Islet of Langerhans (tissue), 1 donor: ENCODE measurements at regions not wholly inside any gene's neighbourhood (a gene's known extent, or its start where the extent isn't known, plus 50 kb on each side); places are given as distances from the start of the nearest gene placed in this dataset.
"Not testable (repeated sequence)": the region's sequence is repeated elsewhere in the genome, so short reads cannot be mapped to it uniquely, and the experiment has no call there.

Source experiments
- FAIRE-seq: peaks from one replicate; lab custom pipeline; 2011; peaks lifted over from hg19 to GRCh38; lab: Jason Lieb, UNC

DNA sequence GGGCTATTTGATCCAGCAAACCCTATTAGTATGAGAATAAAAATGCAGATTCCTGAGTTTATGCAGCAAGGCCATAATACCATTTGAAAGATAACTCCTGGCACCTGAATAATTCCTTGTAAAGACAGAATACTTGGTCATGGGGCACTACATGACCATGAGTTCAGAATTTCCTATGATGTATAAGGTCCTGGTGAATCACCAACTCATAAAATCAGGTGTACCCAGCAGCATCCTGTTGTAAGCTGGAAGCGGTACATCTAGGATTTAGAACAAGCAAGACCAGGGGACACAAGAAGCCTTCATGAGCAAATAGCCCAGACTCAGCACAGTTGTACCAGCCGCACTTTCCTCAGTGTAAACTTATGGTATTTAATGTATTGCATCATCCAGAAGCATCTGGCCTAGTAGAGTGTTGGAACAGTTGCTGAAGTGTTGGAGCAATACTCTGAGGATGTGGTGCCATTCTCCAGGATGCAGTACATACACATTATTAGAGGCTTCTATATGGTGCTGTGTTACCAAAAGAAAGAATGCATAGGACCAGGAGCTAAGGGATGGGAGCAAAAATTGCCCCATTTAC is 233.4 kb downstream of the SQOR start:
- FAIRE-seq = no peak

DNA sequence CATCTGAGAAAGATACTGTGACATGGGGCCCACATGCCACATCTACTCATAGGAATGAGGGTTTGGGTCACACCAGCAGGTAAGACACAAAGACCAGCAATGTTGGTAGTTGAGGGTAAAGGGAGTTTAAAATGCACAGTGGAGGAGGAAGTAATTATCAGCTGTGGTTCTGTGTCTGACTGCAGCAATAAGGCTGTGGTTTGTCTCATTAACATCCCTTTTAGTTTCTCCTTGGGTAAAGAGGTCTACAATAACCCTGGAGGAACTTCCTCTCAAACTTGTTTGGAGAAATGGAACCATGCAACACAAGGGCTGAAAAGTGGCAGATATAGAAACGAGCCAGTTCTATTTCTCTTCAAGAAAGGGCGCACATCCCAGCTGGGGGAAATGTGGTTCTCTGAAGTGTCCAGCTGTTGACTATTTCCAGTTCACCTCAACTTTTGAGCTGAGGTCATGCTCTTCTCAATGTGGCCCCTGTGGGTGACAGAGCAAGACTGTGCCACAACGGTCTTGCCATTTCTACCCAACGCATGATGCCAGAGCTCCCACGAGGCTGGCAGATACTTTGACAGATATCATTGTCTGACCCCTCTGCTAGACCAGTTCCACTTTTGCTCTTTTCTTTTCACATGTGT is 234.3 kb downstream of the SQOR start:
- no peak for FAIRE-seq

DNA sequence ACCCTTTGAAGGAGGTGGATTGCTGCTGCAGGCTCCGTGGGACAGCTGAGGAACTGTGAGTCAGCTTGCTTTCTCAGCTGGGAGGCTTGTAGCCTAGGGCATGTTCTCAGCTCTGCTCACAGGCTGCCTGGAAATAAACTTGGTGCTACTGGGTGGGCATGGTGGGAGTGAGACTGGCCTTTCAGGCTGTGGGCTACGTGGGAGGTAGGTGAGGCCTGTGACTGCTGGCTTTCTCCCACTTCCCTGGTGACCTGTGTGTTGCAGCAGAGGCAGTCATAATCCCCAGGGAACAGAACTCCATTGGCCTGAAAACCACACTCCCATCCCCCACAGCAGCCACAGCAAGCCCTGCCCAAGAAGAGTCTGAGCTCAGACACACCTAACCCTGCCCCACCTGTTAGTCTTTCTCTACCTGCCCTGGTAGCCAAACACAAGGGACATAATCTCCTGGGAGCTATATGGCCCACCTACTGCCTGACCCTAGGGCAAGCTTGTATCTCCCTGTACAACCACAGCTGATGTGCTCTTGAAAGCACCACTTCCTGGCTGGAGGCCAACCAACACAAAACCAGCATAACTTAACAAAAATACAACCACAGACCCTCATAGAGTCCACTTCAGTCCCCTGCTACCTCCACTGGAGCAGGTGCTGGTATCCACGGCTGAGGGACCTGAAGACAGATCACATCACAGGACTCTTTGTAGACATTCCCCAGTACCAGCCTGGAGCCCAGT is 236.5 kb downstream of the SQOR start:
- no peak for FAIRE-seq

DNA sequence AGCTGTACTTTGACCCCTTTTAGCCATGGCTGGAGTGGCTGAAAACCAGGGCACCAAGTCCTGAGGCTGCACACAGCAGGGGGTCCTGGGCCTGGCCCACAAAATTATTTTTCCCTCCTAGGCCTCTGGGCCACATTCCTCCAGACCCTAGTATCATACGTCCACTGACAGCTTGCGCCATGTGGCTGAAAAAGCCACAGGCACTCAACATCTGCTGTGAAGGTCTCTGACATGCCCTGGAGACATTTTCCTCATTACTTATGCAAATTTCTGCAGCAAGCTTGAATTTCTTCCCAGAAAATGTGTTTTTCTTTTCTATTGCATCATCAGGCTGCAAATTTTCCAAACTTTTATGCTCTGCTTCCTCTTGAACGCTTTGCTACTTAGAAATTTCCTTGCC is 239.0 kb downstream of the SQOR start:
- no peak for FAIRE-seq

DNA sequence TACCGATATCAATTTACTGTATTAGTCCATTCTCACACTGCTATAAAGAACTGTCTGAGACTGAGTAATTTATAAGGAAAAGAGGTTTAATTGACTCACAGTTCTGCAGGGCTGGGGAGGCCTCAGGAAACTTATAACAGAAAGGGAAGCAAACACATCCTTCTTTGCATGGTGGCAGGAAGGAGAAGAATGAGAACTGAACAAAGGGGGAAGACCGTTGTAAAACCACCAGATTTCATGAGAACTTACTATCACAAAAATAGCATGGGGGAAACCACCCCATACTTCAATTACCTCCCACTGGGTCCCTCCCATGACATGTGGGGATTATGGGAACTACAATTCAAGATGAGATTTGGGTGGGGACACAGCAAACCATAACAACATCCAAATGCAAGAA is 239.7 kb downstream of the SQOR start:
- not testable (repeated sequence) for FAIRE-seq

DNA sequence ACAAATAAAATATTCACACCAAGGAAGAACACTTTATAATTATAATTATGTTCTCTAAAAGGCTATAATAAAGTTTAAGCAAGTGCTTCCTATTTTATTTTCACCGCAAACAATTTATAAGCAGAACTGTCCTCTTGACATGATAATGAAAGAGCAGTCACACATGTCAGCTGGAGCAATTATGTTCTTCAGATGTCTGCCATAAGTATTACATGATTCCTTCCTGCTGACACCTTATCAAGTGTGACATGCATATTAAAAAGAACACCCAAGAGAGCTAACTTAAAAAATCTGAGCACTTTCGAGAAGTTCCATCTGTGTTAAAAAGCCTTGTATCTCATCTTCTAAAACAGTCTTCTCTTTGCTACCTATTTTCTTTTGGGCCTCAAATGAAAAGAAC is 249.5 kb downstream of the SQOR start:
- no peak for FAIRE-seq

DNA sequence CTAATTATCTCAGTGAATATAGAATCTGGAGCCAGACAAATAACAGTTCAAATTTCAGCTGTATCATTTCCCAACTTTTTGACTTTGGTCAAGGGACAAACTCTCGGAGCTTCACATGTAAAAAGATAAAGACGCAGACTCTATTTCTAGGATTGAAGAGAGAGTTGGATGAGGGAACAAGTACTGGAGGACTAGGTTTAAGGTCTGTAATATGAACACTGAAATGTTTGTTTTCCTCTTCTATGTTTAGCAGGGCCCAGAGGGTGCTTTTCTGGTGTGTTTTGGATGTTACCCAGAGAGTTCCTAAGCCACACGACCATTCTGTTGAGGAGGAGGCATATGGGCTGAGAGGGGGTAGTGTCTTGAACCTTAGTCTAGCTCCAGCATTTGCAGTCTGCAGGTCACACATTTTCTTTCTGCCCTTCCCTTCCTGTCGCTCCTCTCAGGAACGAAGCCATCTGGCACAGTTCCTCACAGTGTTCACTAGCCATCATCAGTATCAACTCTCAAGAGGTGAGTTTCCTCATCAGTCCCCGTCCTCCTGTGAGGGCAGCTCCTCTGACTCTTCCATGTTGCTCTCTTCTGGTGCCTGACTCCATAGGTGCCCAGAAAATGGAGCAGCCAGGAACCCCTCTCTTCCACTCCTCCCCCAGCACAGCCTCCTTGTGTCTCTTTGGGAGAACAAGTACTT is 250.1 kb downstream of the SQOR start:
- FAIRE-seq = no peak

DNA sequence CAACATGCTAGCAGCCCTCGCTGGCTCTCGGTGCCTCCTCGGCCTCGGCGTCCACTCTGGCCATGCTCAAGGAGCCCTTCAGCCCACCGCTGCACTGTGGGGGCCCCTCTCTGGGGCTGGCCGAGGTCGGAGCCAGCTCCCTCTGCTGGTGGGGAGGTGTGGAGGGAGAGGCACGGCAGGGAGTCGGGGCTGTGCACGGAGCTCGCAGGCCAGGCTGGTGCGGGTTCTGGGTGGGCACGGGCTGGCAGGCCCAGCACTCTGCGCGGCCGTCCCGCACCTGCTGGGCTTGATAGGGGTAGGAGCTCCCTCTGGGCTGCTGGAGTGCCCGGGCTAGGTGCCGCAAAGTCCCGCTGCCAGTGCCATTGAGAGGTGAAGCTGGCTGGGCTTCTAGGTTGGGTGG is 251.0 kb downstream of the SQOR start:
- no peak for FAIRE-seq

DNA sequence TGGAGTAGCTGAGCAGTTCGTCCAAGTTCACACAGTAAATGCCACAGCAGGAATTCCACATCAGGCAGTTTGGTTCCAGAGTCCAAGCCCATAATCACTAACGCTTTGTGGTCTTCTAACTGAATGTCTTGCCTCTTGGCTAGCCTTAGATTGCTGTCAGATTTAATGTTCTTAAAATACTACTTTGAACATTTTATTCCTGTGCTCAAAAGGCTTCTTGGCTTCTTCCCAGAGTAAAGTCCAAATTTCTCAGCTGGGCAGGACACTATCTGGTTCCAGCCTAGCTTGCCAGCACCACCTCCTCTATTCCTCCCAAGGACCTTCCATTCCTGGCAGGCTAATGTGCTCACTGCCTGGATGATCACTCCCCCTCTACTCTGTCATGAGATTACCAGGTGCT is 256.9 kb downstream of the SQOR start:
- no peak for FAIRE-seq

DNA sequence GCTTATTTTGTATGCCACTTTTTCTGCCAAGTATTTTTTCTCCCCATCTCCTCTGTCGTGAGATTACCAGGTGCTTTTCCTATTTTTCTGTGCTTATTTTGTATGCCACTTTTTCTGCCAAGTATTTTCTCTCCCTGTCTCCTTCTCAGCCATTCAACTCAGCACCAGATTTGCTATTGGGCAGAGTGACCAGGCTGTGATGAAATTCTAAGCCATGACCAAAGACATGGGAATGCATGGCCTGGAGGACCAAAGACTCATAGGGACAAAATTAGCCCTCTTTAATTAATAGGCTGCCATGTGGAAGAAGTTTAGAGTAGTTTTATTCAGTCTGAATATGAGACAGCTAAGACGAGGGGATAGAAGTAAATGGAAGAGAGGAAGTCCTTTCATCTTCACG is 257.4 kb downstream of the SQOR start:
- no peak for FAIRE-seq

DNA sequence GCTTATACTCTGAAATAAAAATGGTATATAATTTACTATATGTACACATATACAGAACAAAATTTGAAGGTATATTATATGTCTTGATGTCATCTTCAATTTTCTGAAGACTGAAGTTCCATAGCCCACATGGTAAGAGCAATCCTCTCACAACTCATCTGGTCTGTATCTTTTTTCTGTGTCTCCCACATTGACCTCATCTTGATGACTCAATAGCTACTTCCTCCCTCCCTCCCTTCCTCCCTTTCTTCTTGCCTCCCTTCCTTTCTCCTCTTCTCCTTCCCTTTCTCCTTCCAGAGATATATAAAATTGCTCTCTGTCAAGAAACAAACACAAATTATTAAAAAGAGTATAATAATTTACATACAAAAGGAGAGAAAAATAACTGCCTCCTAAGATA is 268.5 kb downstream of the SQOR start:
- no peak for FAIRE-seq

DNA sequence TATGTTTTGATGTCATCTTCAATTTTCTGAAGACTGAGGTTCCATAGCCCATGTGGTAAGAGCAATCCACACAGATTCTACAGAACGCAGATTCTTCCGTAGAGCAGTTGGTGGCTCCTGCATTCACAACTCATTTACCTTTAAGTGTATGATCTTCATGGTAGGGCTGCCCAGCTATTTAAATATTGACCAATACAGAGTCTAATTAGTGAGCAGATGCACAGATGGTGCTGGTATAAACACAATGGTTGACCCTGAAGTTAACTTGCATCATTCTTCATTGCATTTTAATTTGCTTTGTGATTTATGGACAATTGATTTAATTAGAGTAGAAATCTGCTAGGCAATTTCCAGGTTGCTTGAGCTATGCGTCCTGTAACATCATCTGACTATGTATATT is 269.2 kb downstream of the SQOR start:
- FAIRE-seq = no peak

DNA sequence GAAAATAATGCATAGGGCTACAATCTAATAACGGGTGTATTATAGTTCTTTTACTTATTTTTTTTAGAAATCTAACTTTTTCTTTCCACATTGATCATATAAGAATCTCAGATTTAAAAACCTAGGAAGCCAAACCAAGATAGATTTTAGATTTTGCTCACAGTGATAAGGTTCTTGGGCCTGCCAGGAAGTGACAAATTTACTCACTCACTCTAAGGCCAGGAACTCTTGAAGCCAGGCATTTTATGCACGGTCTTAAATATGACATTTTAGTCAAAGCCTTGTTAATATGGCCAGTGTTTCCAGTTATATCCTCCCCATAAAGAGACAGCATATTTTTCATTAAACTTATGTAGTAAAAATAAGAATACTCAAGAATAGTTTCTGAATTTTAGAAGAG is 271.4 kb downstream of the SQOR start:
- no peak for FAIRE-seq

DNA sequence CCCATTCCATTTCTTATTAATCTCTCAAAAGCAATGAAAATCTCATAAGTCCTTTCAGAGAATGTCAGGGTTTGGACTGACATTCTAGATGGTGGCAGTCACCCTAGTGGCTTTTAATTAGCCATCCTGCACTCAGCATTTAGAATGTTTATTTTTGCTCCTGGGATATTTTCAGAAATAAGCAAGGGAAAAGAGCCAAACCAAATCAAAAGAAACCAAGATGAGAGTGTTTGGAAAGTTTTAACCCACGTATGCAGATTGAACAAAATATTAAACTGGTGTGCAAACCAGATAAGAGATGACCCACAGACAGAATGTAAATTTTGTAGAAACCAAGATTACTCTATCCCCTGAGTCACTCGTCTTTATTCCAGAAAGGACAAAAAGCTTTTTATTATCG is 275.8 kb downstream of the SQOR start:
- no peak for FAIRE-seq

DNA sequence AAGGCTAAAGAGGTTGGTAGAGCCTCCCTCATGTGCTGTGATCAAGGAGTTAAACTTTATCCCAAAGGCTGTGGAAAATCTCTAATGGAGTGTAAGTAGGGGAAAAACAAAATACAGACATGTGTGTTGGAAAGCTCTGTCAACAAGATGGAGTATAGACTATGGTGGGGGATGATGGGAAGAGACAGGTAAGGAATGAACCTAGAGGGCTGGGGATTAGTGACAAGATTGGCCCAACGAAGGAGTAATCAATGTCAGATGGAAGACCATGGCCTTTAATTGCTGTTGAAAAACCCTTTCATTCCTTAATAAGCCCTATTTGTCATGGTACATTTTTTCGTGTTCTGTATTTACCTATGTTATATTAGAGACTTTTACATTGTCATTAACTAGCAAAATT is 278.6 kb downstream of the SQOR start:
- FAIRE-seq = no peak

DNA sequence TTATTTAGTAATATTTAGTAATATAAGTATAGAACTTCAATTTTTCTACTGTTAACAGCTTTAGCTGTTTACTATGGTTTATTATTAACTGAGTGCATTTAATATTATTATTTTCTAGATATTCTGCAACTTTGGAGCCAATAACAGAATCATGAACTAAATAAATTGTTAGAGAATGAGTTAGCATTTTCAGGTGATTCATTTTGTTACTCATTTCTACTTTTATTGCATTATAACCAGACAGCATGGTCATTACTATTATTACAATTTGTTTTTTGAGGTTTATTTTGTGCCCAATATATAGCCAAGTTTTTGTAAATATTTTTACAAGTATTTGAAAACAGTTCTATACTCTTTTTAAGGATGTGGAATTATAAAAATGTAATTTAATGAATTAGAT is 279.6 kb downstream of the SQOR start:
- no peak for FAIRE-seq

DNA sequence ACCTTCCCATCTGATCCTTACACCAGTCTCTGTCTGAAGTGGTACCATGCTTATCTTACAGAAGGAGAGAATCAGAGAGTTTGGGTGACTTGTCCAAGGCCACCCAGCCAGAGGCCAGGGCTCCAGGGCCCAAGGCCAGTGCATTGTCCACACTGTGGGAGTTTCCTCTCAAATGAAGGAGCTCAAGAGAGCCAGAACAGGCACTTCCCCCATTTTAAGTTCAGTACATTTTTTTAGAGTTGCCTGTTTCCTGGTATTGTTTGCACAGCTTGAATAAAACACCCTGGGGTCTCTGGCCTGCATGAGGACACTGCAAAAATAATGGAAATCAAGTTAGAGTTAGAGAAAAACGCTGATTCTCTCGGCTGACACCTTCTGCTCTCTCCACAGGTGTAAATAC is 284.0 kb downstream of the SQOR start:
- no peak for FAIRE-seq

DNA sequence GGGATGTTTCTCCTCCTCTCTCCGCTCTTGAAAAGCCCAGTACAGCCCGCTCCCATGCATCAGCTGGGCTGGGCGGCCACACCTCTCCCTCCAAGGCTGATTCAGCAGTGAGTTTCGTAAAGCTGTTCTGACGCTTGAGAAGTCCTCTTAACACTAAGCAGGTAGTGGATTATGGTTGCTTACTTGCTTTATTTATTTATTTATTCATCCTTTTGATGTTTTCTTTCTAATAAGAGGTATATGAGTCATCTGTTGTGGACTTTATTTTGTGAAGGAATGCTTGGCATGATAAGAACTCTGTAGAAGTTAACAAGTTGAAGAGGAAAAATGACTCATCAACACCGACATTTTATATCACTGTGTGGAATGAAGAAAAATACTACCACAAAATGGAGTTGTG is 285.0 kb downstream of the SQOR start:
- FAIRE-seq = no peak

DNA sequence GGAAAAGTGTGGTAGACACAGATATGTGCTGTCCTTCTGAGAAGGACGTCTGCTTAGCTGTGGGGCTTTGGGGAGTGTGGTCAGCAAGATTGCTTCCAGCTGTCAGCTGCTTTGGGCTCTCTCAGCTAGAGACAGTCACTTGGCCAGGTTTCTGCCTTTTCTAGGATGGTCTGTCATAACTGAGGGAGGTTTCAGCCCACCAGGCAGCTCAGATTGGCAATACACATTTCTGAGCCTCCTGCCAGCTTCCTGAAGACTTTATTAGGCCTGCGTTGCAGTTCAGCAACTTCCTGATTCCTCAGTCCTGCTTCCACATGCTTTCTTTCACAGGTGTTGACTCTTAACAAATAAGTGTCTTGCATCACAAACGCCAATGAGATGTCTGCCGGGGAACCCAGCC is 286.5 kb downstream of the SQOR start:
- FAIRE-seq = no peak

DNA sequence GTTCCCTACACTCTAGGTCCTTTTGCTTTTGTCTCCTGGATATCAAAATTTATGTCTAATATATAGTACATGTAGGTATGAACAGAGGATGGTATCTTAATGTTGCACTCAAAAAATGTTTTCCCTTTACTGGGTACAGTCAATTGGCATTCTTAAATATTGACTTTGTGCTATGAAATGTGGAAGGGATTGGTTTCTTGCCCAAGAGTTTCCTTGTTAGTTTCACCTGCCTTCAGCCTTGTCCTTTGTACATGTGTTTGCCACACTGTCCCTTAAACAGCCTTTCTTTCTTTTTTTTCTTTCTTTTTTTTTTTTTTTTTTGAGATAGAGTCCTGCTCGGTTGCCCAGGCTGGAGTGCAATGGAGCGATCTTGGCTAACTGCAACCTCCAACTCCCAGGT is 287.1 kb downstream of the SQOR start:
- no peak for FAIRE-seq

DNA sequence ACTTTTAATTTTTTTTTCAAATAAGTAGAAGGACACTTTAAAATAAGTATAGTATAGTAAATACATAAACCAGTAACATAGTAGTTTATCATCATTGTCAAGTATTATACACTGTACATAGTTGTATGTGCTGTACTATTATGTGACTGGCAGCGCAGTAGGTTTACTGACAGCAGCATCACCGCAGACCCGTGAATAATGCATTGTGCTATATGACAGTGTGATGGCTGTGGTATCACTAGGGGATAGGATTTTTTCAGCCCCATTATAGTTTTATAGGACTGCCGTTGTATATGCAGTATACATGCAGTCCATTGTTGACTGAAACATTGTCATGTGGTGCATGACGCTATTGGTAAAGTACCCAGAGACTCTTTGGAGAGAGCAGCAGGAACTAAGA is 306.5 kb downstream of the SQOR start:
- no peak for FAIRE-seq

DNA sequence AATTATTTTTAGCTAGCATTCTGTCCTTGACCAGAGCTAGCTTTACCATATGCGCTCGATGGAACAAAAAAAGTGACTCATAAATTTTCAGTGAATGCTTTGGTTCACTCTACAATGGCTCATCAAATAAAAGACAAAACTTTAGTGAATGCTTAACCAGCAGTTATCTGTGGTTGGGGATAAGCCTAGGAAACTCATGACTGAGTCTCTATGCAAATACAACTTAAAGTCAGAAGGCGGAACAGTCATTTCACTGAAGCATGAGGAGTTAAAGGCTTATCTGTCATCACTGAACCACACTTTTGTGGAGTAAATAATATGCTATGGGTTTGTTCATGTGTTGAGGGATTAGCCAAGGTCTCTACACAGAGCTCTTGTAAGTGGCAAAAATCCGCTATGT is 308.4 kb downstream of the SQOR start:
- no peak for FAIRE-seq

DNA sequence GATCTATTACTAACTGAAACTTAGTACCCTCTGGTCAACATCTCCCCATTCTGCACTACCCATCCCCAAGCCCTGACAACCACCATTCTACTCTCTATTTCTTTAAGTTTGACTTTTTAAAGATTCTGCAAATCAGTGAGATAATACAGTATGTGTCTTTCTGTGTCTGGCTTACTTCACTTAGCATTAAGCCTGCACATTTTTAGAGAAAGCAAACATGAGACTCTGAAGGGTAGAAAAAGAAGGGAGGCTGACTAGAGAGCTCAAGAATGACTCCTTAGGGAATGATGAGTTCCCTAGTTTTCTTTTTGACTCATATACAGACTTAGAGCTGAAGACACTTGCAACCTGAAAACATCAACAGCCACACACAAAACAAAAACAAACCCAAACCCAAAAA is 311.3 kb downstream of the SQOR start:
- no peak for FAIRE-seq
